ENCODE measurements at regions not wholly inside any gene's neighbourhood (a gene's known extent, or its start where the extent isn't known, plus 50 kb on each side); places are given as distances from the start of the nearest gene placed in this dataset.

GRCh38 chr21:26782331-26782730 is 62.9 kb downstream of the ADAMTS1 start:
- FAIRE-seq (no peak), DNase-seq (ENCODE audit: low read depth) (no peak)
- Histone ChIP-seq H3K4me3 (ENCODE audit: insufficient read depth, low read depth, low read length) (no peak overlapping the region), H4K20me1 (ENCODE audit: insufficient read depth, low read length) (no peaks in the 10 kb centered on the region), H3K79me2 (ENCODE audit: insufficient read depth, low read length) (no peaks in the 10 kb centered on the region), H3K27ac (ENCODE audit: low read depth, low read length) (no peak overlapping the region), H2AFZ (ENCODE audit: low read depth, low read length) (no peak overlapping the region), H3K9me3 (ENCODE audit: insufficient read depth, low read depth, low read length) (no peaks in the 10 kb centered on the region), H3K9ac (ENCODE audit: low read length) (no peak overlapping the region), H3K4me2 (ENCODE audit: low read length) (no peak overlapping the region), H3K36me3 (ENCODE audit: insufficient read depth, low read length) (no peaks in the 10 kb centered on the region), H3K4me1 (ENCODE audit: insufficient read depth, low read length) (no peaks in the 10 kb centered on the region), H3K27me3 (ENCODE audit: insufficient read depth, low read length) (no peaks in the 10 kb centered on the region)
- TF ChIP-seq CTCF (IDR thresholded peaks at IDR 0.05; ENCODE audit: insufficient read depth, low read depth, low read length) = no peak
- TF ChIP-seq EZH2 (IDR thresholded peaks at IDR 0.05; ENCODE audit: insufficient read depth, low read length) = no peak
- Mint-ChIP-seq H3K36me3 (ENCODE audit: low read depth, unreplicated experiment) (no peaks in the 10 kb centered on the region), H3K9me3 (ENCODE audit: unreplicated experiment) (peaks cover 4% of the 10 kb centered on the region), H3K4me3 (ENCODE audit: unreplicated experiment) (no peak overlapping the region), H3K27me3 (ENCODE audit: low read depth, unreplicated experiment) (peaks cover 3% of the 10 kb centered on the region), H3K4me1 (ENCODE audit: low read depth, unreplicated experiment) (peaks cover 5% of the 10 kb centered on the region), H3K27ac (ENCODE audit: unreplicated experiment) (no peak overlapping the region)

GRCh38 chr21:26781331-26781730 is 63.9 kb downstream of the ADAMTS1 start:
- no peak overlapping the region for H3K4me3 Mint-ChIP-seq (ENCODE audit: unreplicated experiment)
- no peak overlapping the region for H3K4me2 ChIP-seq (ENCODE audit: low read length)
- H3K79me2 ChIP-seq (ENCODE audit: insufficient read depth, low read length) = no peaks in the 10 kb centered on the region
- H3K27ac Mint-ChIP-seq (ENCODE audit: unreplicated experiment) = no peak overlapping the region
- peaks cover 4% of the 10 kb centered on the region for H3K9me3 Mint-ChIP-seq (ENCODE audit: unreplicated experiment)
- no peaks in the 10 kb centered on the region for H3K9me3 ChIP-seq (ENCODE audit: insufficient read depth, low read depth, low read length)
- no peak overlapping the region for H3K4me3 ChIP-seq (ENCODE audit: insufficient read depth, low read depth, low read length)
- no peaks in the 10 kb centered on the region for H3K27me3 ChIP-seq (ENCODE audit: insufficient read depth, low read length)
- DNase-seq (ENCODE audit: low read depth) (no peak), FAIRE-seq (no peak)
- H3K27me3 Mint-ChIP-seq (ENCODE audit: low read depth, unreplicated experiment) = peaks cover 3% of the 10 kb centered on the region
- H3K36me3 ChIP-seq (ENCODE audit: insufficient read depth, low read length) = no peaks in the 10 kb centered on the region
- TF ChIP-seq CTCF (IDR thresholded peaks at IDR 0.05; ENCODE audit: insufficient read depth, low read depth, low read length) (no peak), EZH2 (IDR thresholded peaks at IDR 0.05; ENCODE audit: insufficient read depth, low read length) (no peak)
- H3K36me3 Mint-ChIP-seq (ENCODE audit: low read depth, unreplicated experiment) = no peaks in the 10 kb centered on the region
- no peaks in the 10 kb centered on the region for H4K20me1 ChIP-seq (ENCODE audit: insufficient read depth, low read length)
- no peak overlapping the region for H2AFZ ChIP-seq (ENCODE audit: low read depth, low read length)
- peaks cover 15% of the 10 kb centered on the region for H3K4me1 Mint-ChIP-seq (ENCODE audit: low read depth, unreplicated experiment)
- H3K27ac ChIP-seq (ENCODE audit: low read depth, low read length) = no peak overlapping the region
- no peak overlapping the region for H3K9ac ChIP-seq (ENCODE audit: low read length)
- H3K4me1 ChIP-seq (ENCODE audit: insufficient read depth, low read length) = no peaks in the 10 kb centered on the region

GRCh38 chr21:26777166-26777565 is 68.0 kb downstream of the ADAMTS1 start:
- H3K27ac Mint-ChIP-seq (ENCODE audit: unreplicated experiment) = no peak overlapping the region
- no peak overlapping the region for H3K4me3 ChIP-seq (ENCODE audit: insufficient read depth, low read depth, low read length)
- peaks cover 22% of the 10 kb centered on the region for H3K4me1 Mint-ChIP-seq (ENCODE audit: low read depth, unreplicated experiment)
- H3K36me3 ChIP-seq (ENCODE audit: insufficient read depth, low read length) = no peaks in the 10 kb centered on the region
- H3K9me3 ChIP-seq (ENCODE audit: insufficient read depth, low read depth, low read length) = no peaks in the 10 kb centered on the region
- H3K9ac ChIP-seq (ENCODE audit: low read length) = no peak overlapping the region
- no peaks in the 10 kb centered on the region for H3K36me3 Mint-ChIP-seq (ENCODE audit: low read depth, unreplicated experiment)
- peaks cover 4% of the 10 kb centered on the region for H3K9me3 Mint-ChIP-seq (ENCODE audit: unreplicated experiment)
- H3K4me1 ChIP-seq (ENCODE audit: insufficient read depth, low read length) = no peaks in the 10 kb centered on the region
- no peak overlapping the region for H3K4me2 ChIP-seq (ENCODE audit: low read length)
- FAIRE-seq = no peak
- no peaks in the 10 kb centered on the region for H3K27me3 ChIP-seq (ENCODE audit: insufficient read depth, low read length)
- no peaks in the 10 kb centered on the region for H4K20me1 ChIP-seq (ENCODE audit: insufficient read depth, low read length)
- H3K4me3 Mint-ChIP-seq (ENCODE audit: unreplicated experiment) = no peak overlapping the region
- no peak for DNase-seq (ENCODE audit: low read depth)
- H2AFZ ChIP-seq (ENCODE audit: low read depth, low read length) = no peak overlapping the region
- H3K27ac ChIP-seq (ENCODE audit: low read depth, low read length) = no peak overlapping the region
- H3K79me2 ChIP-seq (ENCODE audit: insufficient read depth, low read length) = no peaks in the 10 kb centered on the region
- no peaks in the 10 kb centered on the region for H3K27me3 Mint-ChIP-seq (ENCODE audit: low read depth, unreplicated experiment)
- TF ChIP-seq CTCF (IDR thresholded peaks at IDR 0.05; ENCODE audit: insufficient read depth, low read depth, low read length) (no peak), EZH2 (IDR thresholded peaks at IDR 0.05; ENCODE audit: insufficient read depth, low read length) (no peak)
